Loucy (cell line): ENCODE measurements at regions not wholly inside any gene's neighbourhood (a gene's known extent, or its start where the extent isn't known, plus 50 kb on each side); places are given as distances from the start of the nearest gene placed in this dataset.

Experiments used
- H2AFZ ChIP-seq: fragments of 200-600 bp; sonication (generic); 2 replicates; pipeline ENCODE4 v1.6.0; 2016; ENCODE audit warnings: antibody characterized with exemption, mild to moderate bottlenecking, low read length, moderate library complexity
- H3F3A ChIP-seq: fragments of 200-600 bp; 2 replicates; pipeline ENCODE4 v1.6.0; 2016; ENCODE audit warnings: antibody characterized with exemption, low read depth, mild to moderate bottlenecking
- H3K27me3 ChIP-seq: fragments of 200-600 bp; sonication (generic); 2 replicates; pipeline ENCODE4 v1.6.1; 2014; ENCODE audit warnings: low read length, mild to moderate bottlenecking; ENCODE audit not compliant: insufficient read depth, poor library complexity, severe bottlenecking
- H3K36me3 ChIP-seq: fragments of 200-600 bp; sonication (generic); 2 replicates; pipeline ENCODE4 v1.6.1; 2016; ENCODE audit warnings: low read length; ENCODE audit not compliant: insufficient read depth
- H3K4me1 ChIP-seq: fragments of 200-600 bp; sonication (generic); 2 replicates; pipeline ENCODE4 v1.5.1; 2014; ENCODE audit warnings: low read length, mild to moderate bottlenecking; ENCODE audit not compliant: insufficient read depth, poor library complexity, severe bottlenecking
- H3K4me2 ChIP-seq: fragments of 200-600 bp; sonication (generic); 2 replicates; pipeline ENCODE4 v1.6.0; 2014; ENCODE audit warnings: antibody characterized with exemption, low read length, low read depth, mild to moderate bottlenecking; ENCODE audit not compliant: poor library complexity, severe bottlenecking
- H3K4me3 ChIP-seq: fragments of 200-600 bp; sonication (generic); 2 replicates; pipeline ENCODE4 v1.5.1; 2014; ENCODE audit warnings: low read length, mild to moderate bottlenecking, mixed read lengths; ENCODE audit not compliant: poor library complexity, severe bottlenecking
- H3K79me2 ChIP-seq: fragments of 200-600 bp; sonication (generic); 2 replicates; pipeline ENCODE4 v1.6.1; 2014; ENCODE audit warnings: low read length; ENCODE audit not compliant: insufficient read depth
- H3K9ac ChIP-seq: fragments of 200-600 bp; sonication (generic); 2 replicates; pipeline ENCODE4 v1.6.0; 2014; ENCODE audit warnings: mild to moderate bottlenecking, low read depth, low read length, moderate library complexity; ENCODE audit not compliant: poor library complexity, severe bottlenecking
- H3K9me2 ChIP-seq: fragments of 200-600 bp; sonication (generic); replicated peaks from 2 replicates; pipeline ENCODE4 v1.6.1; 2016; ENCODE audit warnings: low read depth, low read length, mixed read lengths
- H3K9me3 ChIP-seq: fragments of 200-600 bp; sonication (generic); 2 replicates; pipeline ENCODE4 v1.6.1; 2014; ENCODE audit warnings: mild to moderate bottlenecking, antibody characterized with exemption, low read length, low read depth; ENCODE audit not compliant: insufficient read depth
- H4K20me1 ChIP-seq: fragments of 200-600 bp; sonication (generic); 2 replicates; pipeline ENCODE4 v1.6.0; 2014; ENCODE audit warnings: antibody characterized with exemption, low read length, mild to moderate bottlenecking; ENCODE audit not compliant: insufficient read depth, poor library complexity, severe bottlenecking
- CTCF ChIP-seq: fragments of 200-600 bp; sonication (generic); conservative IDR thresholded peaks from 2 replicates; pipeline ENCODE4 v1.5.1; 2014; ENCODE audit warnings: mild to moderate bottlenecking, antibody characterized with exemption, low read length
- EZH2phosphoT487 ChIP-seq: fragments of 200-600 bp; IDR thresholded peaks from 2 replicates; pipeline ENCODE4 v1.6.1; 2018; ENCODE audit warnings: antibody characterized with exemption, mild to moderate bottlenecking, moderate library complexity, borderline replicate concordance

GRCh38 chr12:28795311-28795710 is 353.8 kb upstream of the FAR2 start:
- no peak overlapping the region for H2AFZ ChIP-seq
- TF ChIP-seq EZH2phosphoT487: no peak
- no peak for TF ChIP-seq CTCF

GRCh38 chr12:28799348-28799747 is 349.7 kb upstream of the FAR2 start:
- no peaks in the 10 kb centered on the region for H3K9me2 ChIP-seq
- no peaks in the 10 kb centered on the region for H3K27me3 ChIP-seq
- H3K9me3 ChIP-seq: no peaks in the 10 kb centered on the region
- no peaks in the 10 kb centered on the region for H3F3A ChIP-seq
- H3K4me1 ChIP-seq: no peaks in the 10 kb centered on the region
- no peaks in the 10 kb centered on the region for H3K36me3 ChIP-seq
- no peak overlapping the region for H2AFZ ChIP-seq
- no peak overlapping the region for H3K4me3 ChIP-seq
- H3K79me2 ChIP-seq: no peaks in the 10 kb centered on the region
- no peak for TF ChIP-seq CTCF
- no peak for TF ChIP-seq EZH2phosphoT487
- no peak overlapping the region for H3K9ac ChIP-seq
- no peak overlapping the region for H3K4me2 ChIP-seq
- H4K20me1 ChIP-seq: no peaks in the 10 kb centered on the region

More at GRCh38 chr12:28795311-28795710, 353.8 kb upstream of the FAR2 start:
- Histone ChIP-seq H3K9me3 (no peaks in the 10 kb centered on the region), H3K79me2 (no peaks in the 10 kb centered on the region), H3K27me3 (no peaks in the 10 kb centered on the region), H3K4me2 (no peak overlapping the region), H4K20me1 (no peaks in the 10 kb centered on the region), H3K4me1 (no peaks in the 10 kb centered on the region), H3K4me3 (no peak overlapping the region), H3F3A (no peaks in the 10 kb centered on the region), H3K9ac (no peak overlapping the region), H3K36me3 (no peaks in the 10 kb centered on the region), H3K9me2 (no peaks in the 10 kb centered on the region)

- no peak overlapping the region for H3K4me3 ChIP-seq
- no peak overlapping the region for H3K9ac ChIP-seq
- no peak overlapping the region for H2AFZ ChIP-seq
- H3F3A ChIP-seq: no peaks in the 10 kb centered on the region
- no peaks in the 10 kb centered on the region for H4K20me1 ChIP-seq
- no peaks in the 10 kb centered on the region for H3K9me2 ChIP-seq
- H3K27me3 ChIP-seq: no peaks in the 10 kb centered on the region
- no peaks in the 10 kb centered on the region for H3K4me1 ChIP-seq
- H3K36me3 ChIP-seq: no peaks in the 10 kb centered on the region
- TF ChIP-seq CTCF: no peak
- no peak for TF ChIP-seq EZH2phosphoT487
- H3K79me2 ChIP-seq: no peaks in the 10 kb centered on the region
- H3K4me2 ChIP-seq: no peak overlapping the region
- H3K9me3 ChIP-seq: no peaks in the 10 kb centered on the region
These were observed 348.9 kb upstream of the FAR2 start for GRCh38 chr12:28800129-28800528.
